NOMO-1 treated with dmso at 0.1 percent for 144 hours (cell line): ENCODE measurements at regions not wholly inside any gene's neighbourhood (a gene's known extent, or its start where the extent isn't known, plus 50 kb on each side); places are given as distances from the start of the nearest gene placed in this dataset.

Experiments
- DNase-seq: peaks from one replicate; lab custom pipeline; 2025; ENCODE audit not compliant: unreplicated experiment; lab: John Stamatoyannopoulos, UW

GRCh38 chrX:69028006-69028760 lies 137.1 kb downstream of the PJA1 start:
- DNase-seq, result peak; percentile 34

DNA sequence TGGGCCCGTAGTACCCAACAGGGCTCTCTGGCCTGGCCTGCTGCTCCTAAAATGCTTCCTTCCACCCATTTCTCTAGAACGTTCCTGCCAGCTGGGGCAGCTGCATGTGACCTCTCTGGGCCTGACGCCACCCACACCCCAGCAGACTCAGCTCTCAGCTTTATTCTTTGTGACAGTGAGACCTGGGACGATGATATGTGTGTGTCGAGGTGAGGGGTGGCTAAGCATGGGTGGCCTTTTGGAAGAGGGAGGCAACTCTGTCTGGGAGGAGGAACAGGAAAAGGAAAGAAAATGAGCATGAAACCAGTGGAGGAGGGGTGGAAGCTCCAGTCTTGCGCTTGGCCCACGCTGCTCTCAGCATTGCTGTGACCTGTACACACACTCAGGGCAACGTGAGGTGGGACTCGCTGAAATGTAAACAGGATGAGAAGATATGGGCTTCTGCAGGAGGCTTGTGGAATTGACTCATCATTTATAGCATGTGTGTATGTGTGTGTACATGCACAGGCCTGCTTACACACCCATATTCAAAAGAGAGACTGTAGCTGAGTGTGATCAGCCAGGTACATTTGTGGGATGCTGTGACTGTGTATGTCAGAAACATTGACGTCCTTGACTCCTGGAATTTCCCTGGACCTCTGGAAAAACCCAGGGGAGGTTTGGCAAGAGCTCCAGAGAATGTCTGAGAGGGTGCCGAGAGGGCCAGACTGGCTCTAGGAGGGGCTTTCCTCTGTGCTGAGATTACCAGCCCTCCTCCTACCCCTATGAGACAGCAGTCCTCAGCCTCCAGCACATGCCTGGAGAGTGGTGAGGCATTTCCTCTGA lies 137.9 kb downstream of the PJA1 start:
- DNase-seq, result no peak

DNA sequence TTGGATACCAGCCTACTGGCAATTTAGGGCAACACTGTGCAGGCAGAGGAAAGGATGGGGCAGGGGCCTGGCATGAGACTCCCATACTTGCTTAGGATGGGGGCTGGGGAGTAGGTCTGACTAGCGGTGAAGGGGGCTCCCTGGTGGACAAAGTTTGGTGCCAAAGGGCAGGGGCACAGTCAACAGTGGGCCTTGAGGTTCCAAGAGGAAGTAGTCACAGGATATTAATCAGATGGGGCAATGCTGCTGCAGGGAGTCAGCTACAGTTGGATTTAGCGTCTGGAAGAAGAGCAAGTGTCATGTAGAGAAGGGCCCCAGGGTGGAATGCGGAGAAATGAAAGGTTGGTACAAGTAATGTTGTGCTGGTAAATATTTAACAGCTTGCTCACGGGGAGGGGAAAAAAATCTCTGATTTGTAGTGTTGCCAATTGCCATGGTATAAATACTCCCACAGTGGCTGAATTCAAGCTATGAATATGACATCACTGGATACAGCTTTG lies 139.4 kb downstream of the PJA1 start:
- no peak for DNase-seq

DNA sequence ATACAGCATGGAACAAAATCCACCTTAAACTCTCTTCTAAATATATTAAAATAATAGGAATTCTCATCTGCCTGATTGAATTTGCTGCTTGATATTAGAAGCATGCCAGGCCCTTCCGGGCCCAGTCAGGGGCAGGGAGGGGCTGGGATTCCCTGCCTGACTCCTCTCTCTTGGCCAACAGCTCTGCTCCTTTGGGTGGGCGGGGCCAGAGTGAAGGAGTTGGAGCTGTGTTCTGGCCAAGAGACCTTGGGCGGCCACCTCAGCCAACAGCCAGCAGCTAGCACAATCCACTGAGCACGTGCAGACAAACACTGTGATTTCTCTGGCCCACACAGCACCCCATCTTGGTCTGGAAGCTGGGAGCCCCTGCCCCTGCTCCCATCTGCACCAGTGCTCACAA lies 140.3 kb downstream of the PJA1 start:
- no peak for DNase-seq

- DNase-seq, result no peak
Observed at GRCh38 chrX:69024161-69024736, 141.0 kb downstream of the PJA1 start.

GRCh38 chrX:69022430-69022829 lies 142.8 kb downstream of the PJA1 start:
- DNase-seq, result no peak

DNA sequence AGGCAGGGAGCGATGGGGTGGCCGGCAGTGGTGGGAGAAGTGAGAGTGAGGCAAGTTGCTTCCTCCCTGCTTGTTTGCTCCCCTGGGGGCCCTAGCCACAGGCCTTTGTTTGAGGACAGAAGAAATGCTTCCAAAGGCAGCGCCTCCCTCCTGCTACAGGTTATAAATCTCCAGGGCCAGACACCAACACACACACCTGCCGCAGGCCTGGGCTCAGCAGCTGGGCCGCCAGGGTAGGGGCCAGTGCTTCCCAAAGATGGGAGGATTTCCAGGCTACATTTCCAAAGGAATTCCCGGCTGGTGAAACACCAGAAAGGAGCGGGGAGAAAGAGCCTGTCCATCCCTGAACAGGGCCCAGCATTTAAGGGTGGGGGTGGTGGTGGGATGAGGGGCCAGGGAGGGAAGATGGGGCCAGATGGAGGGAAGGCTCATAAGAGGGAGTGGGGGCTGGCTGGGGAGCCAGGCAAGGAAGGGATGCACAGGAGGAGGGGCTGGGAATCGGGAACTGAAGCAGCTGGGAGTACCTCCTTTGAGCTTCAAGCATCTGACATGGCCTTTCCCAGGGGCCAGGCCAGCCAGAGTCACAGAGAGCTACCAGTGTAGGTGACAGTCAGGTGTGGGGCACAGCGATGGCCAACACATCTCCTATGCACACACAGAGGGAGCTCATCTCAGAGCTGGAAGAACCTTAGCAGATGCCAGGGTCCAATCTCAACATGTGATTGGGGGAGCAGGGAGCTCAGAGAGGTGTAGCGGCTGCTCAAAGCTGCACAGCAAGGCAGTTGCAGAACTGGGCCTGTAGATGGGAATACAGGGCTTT lies 143.9 kb downstream of the PJA1 start:
- DNase-seq, result no peak

GRCh38 chrX:69020316-69020715 lies 144.9 kb downstream of the PJA1 start:
- DNase-seq, result no peak

- DNase-seq, result no peak
Observed at GRCh38 chrX:69019073-69019890, 146.0 kb downstream of the PJA1 start.

DNA sequence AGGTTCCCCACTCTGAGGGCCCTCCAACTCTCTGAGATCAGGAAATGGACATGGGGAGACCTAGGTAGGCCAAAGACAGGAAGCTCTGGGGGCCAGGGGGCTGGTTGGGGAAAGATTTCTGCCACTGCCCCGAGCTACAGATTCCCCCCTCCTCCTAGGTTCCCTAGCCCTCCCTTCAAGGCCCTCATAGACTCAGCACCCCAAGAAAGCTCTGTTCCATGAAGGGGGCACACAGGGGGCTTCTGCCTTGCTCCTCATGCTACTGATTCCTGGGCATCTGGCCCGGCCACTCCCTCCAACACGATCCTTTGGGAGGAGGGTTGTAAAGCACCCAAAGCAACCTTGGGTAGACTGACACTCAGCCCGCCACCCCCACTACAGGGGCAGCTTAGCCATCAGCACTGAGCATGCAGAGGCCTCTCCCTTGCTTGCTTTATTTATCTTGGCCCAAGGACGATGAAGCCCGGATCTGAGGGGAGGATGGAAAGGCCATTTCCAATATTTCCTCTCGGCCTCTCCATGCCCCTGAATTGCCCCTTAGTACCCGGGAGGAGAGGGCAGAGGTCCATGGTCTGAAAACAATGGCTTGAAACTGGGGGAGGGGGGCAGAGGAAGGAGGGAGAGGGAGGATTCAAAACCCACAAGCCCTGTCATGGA lies 146.7 kb downstream of the PJA1 start:
- DNase-seq, result no peak

DNA sequence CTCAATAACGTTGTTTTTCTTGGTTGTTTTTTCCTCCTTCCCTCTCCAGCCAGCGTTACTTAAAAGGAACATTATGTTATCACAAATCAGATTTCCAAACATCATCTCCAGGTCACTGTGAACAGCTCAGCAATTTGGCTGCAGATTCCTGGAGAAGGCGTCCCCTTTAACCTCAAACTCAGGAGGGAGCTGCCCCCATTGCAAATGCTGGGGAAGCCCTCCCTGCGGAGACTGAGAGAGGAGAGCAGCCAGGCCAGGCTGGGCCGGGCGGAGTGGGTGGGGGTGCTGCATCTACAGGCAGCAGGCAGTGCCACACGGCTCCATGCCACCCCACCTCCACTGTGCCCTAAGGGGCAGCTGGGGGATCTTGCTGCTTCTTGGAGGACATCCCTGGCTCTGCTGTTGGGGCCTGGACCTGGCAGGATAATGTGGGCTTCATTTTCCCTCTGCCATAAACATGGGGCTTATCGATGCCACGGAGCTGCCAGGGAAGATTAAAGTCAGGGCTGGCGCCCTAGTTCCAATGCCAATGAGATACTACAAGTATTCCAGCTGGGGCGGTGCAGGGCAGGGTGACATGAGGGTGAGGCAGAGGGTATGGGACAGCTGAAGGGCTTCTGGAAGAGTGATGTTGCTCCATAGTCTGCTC lies 148.8 kb downstream of the PJA1 start:
- DNase-seq, result no peak

GRCh38 chrX:69015564-69016292 lies 149.5 kb downstream of the PJA1 start:
- no peak for DNase-seq

DNA sequence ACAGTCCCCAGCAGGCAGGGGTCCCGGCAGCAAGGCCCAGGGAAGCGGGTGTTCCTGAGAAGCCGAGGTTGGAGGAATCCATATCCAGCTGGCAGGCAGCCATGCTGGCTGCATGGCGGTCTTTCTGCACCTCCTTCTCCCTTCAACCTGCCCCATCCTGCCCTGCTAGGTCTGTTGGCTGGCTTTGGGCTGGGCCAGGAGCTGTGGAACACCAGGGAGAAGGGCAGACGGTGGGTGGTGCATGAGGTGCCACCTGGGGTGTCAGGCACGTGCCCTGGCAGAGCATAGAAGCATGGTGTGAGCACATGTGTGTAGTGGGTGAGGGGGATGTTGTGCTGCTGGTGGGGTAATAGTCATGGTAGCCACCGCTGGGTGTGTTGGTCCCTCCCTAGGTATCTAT lies 150.1 kb downstream of the PJA1 start:
- no peak for DNase-seq

DNA sequence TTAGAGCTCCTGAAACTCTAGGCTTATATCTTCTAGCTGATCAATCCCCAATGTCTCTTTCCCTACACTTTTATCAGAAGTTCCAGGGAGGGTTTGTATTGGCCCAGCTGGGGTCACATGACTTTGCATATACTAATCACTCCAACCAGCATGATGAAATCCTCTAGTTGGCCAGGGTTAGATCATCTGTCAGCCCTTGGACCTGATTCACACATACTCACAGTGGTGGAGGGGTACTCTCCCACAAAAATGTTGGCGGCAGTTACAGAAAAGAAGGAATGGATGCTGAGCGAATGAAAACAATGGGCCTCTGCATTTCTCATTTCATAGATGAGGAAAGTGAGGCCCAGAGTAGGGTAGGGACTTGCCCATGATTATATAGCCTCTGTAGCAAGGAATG lies 151.1 kb downstream of the PJA1 start:
- no peak for DNase-seq

DNA sequence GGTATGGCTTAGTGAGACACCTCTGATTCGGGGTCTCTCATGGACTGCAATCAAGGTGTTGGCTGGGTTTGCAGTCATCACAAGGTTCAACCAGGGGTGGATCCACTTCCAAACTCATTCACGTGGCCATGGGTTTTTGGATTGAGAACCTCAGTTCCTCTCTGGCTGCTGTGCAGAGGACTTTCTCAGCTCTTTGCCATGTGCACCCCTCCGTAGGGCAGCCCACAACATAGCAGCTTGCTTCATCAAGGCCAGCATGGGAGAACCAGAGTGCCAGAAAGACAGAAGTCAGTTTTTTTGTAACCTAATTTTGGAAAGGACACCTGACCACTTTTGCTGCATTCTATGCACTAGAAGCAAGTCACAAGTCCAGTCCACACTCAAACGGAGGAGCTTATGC lies 154.9 kb downstream of the PJA1 start:
- no peak for DNase-seq

GRCh38 chrX:69000877-69001276 lies 164.4 kb downstream of the PJA1 start:
- no peak for DNase-seq

GRCh38 chrX:68999931-69000330 lies 165.3 kb downstream of the PJA1 start:
- no peak for DNase-seq

DNA sequence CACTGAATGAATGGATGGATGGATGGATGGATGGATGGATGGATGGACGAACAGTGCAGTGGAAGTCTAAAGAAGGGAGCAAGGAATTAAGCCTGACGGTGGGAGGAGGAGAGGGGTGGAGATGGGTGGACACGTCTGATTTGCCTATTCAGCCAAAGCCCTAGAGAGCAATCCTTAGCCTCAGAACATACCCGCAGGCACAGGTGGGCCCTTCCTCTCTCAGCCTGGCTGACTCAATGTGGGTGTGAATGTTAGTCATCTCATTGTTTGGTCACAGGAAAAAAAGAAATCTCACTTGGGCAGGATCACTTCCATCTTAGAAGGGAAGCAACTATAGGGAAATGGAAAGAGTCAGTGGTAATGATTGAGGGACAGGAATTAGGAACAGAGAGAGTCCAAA lies 165.9 kb downstream of the PJA1 start:
- DNase-seq, result no peak

DNA sequence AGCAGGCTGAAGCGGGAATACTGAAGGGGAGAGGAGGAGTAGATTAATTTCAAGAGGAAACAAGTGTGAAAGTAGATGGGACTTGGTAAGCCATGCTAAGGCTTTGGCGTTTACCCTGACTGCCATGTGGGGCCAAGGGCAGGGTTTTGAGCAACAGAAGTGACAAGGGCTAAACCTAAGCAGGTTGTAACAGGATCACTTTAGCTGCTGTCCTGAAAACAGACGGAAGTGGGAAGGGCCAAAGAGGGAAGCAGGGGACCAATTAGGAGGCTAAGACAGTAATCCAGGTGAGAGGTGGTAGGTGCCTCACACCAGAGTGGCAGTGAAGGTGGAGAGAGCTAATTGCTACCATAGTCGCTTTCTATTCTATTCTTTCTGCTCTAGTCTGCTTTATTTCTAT lies 166.5 kb downstream of the PJA1 start:
- DNase-seq, result no peak
